ENCODE measurements at regions not wholly inside any gene's neighbourhood (a gene's known extent, or its start where the extent isn't known, plus 50 kb on each side); places are given as distances from the start of the nearest gene placed in this dataset.

- TF ChIP-seq POLR2A (IDR thresholded peaks at IDR 0.05) (no peak), POLR2AphosphoS5 (IDR thresholded peaks at IDR 0.05) (peak in 1 of 3 donors; percentile 49), CTCF (IDR thresholded peaks at IDR 0.05 in 8 of 11, conservative IDR thresholded peaks at IDR 0.05 in 3 of 11) (no peak)
Measured at GRCh38 chr6:134519465-134519864, 201.6 kb upstream of the SGK1 start.

Data from spleen (tissue), 7 donors.